Keratinocyte (primary cell): ENCODE measurements at regions not wholly inside any gene's neighbourhood (a gene's known extent, or its start where the extent isn't known, plus 50 kb on each side); places are given as distances from the start of the nearest gene placed in this dataset.

Experiments used
- EZH2 ChIP-seq: IDR thresholded peaks from one replicate; pipeline ENCODE4 v1.6.1; 2012; ENCODE audit warnings: inconsistent platforms, mild to moderate bottlenecking, low read length, moderate library complexity
- TF ChIP-seq, protein P1 (sequence below), 3 experiments: IDR thresholded peaks in 1 of 3; conservative IDR thresholded peaks in 1 of 3; optimal IDR thresholded peaks in 1 of 3; 2 replicates in 2 of 3; 3 replicates in 1 of 3; pipeline versions ENCODE3 to v1.5.1; 2011; ENCODE audit warnings: low read length in 3 of 3, mild to moderate bottlenecking in 3 of 3, moderate library complexity in 2 of 3, control low read depth in 1 of 3, inconsistent platforms in 1 of 3; ENCODE audit not compliant: insufficient read depth in 2 of 3; ENCODE audit errors: extremely low read depth in 1 of 3

DNA sequence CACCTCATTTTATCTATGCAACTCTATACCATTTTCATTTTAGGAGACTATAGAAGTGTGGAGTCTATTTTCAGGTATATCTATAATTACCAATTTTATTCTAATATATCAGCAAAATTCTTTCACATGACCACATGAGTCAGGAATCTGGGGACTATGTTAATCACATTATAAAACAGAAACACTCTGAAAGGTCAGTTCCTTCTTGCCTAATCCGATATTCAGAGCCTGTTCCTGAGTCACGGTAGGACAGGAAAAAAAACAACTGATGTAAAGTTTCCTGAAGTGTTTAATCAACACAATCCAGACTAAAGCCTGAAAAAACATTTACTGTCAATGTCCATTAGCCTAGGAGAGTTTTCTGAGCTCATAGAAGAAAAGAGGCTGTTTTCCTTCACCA, 1902.3 kb downstream of the NCAM2 start:
- TF ChIP-seq, protein P1, sequence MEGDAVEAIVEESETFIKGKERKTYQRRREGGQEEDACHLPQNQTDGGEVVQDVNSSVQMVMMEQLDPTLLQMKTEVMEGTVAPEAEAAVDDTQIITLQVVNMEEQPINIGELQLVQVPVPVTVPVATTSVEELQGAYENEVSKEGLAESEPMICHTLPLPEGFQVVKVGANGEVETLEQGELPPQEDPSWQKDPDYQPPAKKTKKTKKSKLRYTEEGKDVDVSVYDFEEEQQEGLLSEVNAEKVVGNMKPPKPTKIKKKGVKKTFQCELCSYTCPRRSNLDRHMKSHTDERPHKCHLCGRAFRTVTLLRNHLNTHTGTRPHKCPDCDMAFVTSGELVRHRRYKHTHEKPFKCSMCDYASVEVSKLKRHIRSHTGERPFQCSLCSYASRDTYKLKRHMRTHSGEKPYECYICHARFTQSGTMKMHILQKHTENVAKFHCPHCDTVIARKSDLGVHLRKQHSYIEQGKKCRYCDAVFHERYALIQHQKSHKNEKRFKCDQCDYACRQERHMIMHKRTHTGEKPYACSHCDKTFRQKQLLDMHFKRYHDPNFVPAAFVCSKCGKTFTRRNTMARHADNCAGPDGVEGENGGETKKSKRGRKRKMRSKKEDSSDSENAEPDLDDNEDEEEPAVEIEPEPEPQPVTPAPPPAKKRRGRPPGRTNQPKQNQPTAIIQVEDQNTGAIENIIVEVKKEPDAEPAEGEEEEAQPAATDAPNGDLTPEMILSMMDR (optimal IDR thresholded peaks at IDR 0.05 in 1 of 3, IDR thresholded peaks at IDR 0.05 in 1 of 3, conservative IDR thresholded peaks at IDR 0.05 in 1 of 3; ENCODE audit: extremely low read depth in 1 of 3, insufficient read depth in 2 of 3, low read length in 3 of 3), result no peak
- TF ChIP-seq EZH2, result no peak
